ENCODE measurements at regions not wholly inside any gene's neighbourhood (a gene's known extent, or its start where the extent isn't known, plus 50 kb on each side); places are given as distances from the start of the nearest gene placed in this dataset.

DNA sequence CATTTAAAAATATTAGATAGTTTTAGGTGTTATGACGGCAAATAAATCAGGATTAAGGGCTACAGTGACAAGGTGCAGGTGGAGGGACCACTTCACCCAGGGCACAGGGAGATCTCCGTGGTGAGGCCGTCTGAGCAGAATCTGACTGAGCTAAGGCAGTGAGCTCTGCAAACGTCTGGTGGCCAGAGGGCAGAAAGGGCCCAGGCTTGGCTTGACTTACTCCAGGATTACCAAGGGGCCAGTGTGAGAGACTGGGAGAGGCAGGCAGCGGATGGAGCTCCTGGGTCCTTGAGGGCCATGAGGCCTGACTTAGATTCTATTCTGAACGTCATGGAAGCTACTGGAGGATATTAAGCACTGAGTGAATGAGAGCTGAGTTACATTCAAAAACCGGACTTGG lies 125.9 kb upstream of the B3GAT1 start:
- peaks cover 0 to 3% (median 3%) of the 10 kb centered on the region in 3 experiments; a peak in 3 of 7 replicates for H3K36me3 Mint-ChIP-seq (ENCODE audit: insufficient read depth in 1 of 3, low read depth in 3 of 3)
- H3K23me2 ChIP-seq (ENCODE audit: insufficient read length, low read depth, low read length, poor library complexity, severe bottlenecking) = no peaks in the 10 kb centered on the region
- no peaks in the 10 kb centered on the region for H4K20me1 ChIP-seq (ENCODE audit: control insufficient read depth, insufficient read depth, insufficient read length)
- H3K27ac ChIP-seq (ENCODE audit: insufficient read length, low read depth, low read length) = no peak overlapping the region
- no peaks in the 10 kb centered on the region; the same call in 1 of the 2 replicates for H3K27me3 ChIP-seq (ENCODE audit: insufficient read depth, low read length)
- no peak overlapping the region for H4K8ac ChIP-seq (replicated peaks; ENCODE audit: insufficient read length, low read depth, low read length)
- H3K9ac ChIP-seq (ENCODE audit: extremely low read depth, insufficient read length, low read length) = no peak overlapping the region
- no peak overlapping the region for H3K4me3 Mint-ChIP-seq
- no peak overlapping the region for H3T11ph ChIP-seq (ENCODE audit: low read length)
- no peaks in the 10 kb centered on the region for H3K9me3 ChIP-seq (ENCODE audit: control insufficient read depth, low read depth, low read length)
- no peak overlapping the region for H2BK5ac ChIP-seq (ENCODE audit: insufficient read length, low read length)
- H2AK5ac ChIP-seq (ENCODE audit: insufficient read length, low read length) = no peak overlapping the region
- peaks cover 10% of the 10 kb centered on the region for H3K27me3 Mint-ChIP-seq (ENCODE audit: low read depth)
- no peak overlapping the region; the same call in 1 of the 2 replicates for H3K14ac ChIP-seq (ENCODE audit: insufficient read depth, low read length)
- no peak overlapping the region for H2BK12ac ChIP-seq (ENCODE audit: insufficient read length, low read depth, low read length)
- no peaks in the 10 kb centered on the region for H3K79me1 ChIP-seq (ENCODE audit: insufficient read depth, low read depth, low read length, poor library complexity, severe bottlenecking)
- no peaks in the 10 kb centered on the region for H3K79me2 ChIP-seq (ENCODE audit: insufficient read depth, low read length)
- peak; percentile 20 for DNase-seq
- H4K5ac ChIP-seq (ENCODE audit: insufficient read length, low read depth, low read length) = no peak overlapping the region
- no peak overlapping the region for H2BK120ac ChIP-seq (ENCODE audit: low read depth, low read length, poor library complexity, severe bottlenecking)
- H3K4me1 Mint-ChIP-seq = peaks cover 16% of the 10 kb centered on the region in 2 experiments
- H2BK15ac ChIP-seq (ENCODE audit: low read depth, low read length) = no peak overlapping the region
- TF ChIP-seq, protein P1, sequence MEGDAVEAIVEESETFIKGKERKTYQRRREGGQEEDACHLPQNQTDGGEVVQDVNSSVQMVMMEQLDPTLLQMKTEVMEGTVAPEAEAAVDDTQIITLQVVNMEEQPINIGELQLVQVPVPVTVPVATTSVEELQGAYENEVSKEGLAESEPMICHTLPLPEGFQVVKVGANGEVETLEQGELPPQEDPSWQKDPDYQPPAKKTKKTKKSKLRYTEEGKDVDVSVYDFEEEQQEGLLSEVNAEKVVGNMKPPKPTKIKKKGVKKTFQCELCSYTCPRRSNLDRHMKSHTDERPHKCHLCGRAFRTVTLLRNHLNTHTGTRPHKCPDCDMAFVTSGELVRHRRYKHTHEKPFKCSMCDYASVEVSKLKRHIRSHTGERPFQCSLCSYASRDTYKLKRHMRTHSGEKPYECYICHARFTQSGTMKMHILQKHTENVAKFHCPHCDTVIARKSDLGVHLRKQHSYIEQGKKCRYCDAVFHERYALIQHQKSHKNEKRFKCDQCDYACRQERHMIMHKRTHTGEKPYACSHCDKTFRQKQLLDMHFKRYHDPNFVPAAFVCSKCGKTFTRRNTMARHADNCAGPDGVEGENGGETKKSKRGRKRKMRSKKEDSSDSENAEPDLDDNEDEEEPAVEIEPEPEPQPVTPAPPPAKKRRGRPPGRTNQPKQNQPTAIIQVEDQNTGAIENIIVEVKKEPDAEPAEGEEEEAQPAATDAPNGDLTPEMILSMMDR (conservative IDR thresholded peaks at IDR 0.05) = no peak
- H3K56ac ChIP-seq (ENCODE audit: insufficient read length, low read depth, low read length) = no peak overlapping the region
- H3K4ac ChIP-seq (ENCODE audit: low read depth, low read length) = no peak overlapping the region
- H3K23ac ChIP-seq (ENCODE audit: insufficient read length, low read depth, low read length) = no peak overlapping the region
- no peak overlapping the region for H2BK20ac ChIP-seq (ENCODE audit: low read depth, low read length, poor library complexity, severe bottlenecking)
- H4K91ac ChIP-seq (ENCODE audit: insufficient read length, low read depth, low read length) = no peak overlapping the region
- no peak overlapping the region for H3K27ac Mint-ChIP-seq
- no peak overlapping the region for H2AFZ ChIP-seq (ENCODE audit: low read length)
- H3K9me3 Mint-ChIP-seq = peaks cover 3 to 6% of the 10 kb centered on the region in 2 experiments; a peak in 4 of 5 replicates
- no peak overlapping the region for H3K18ac ChIP-seq (ENCODE audit: insufficient read length, low read depth, low read length)
- no peak overlapping the region for H3K4me2 ChIP-seq (ENCODE audit: insufficient read depth, insufficient read length, low read length)
- WGBS (ENCODE audit: extremely low coverage, insufficient read length, low lambda C conversion rate) = no CpG with 5 or more reads among the region's 7 CpGs
- H3K4me1 ChIP-seq (ENCODE audit: insufficient read depth, low read length) = no peaks in the 10 kb centered on the region; the same call in 1 of the 2 replicates
